ENCODE measurements at regions not wholly inside any gene's neighbourhood (a gene's known extent, or its start where the extent isn't known, plus 50 kb on each side); places are given as distances from the start of the nearest gene placed in this dataset.

DNA sequence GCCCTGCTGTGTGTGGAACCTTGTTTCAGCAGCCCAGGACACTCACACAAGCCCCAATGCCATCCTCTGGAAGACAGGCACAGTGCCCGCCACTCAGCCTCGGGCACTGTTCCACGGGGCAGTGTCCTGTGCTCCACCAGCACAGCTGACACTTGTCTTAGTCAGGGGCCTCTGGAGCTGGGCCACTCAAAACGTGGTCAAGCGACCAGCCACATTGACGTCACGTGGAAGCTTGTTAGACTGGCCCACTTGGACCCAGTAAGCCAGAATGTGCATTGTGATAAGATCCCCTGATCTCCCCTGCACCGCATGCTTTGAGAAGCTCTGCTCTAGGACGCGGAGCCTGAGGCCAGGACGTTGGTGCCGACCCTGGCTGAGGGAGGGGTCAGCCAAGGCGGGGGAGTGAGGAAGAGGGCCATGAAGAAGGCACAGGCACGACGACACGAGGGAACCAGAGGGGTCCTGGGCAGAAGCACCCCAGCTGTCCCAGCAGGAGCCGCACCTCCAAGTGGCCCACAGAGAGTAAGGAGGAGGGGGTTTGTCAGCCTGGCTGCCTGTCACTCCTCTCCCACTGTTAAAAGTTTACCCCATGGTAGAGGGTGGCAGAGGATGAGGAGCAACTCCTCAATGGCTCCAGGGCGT, 64.6 kb downstream of the LINC01488 start:
- TF ChIP-seq SNAI2 (CRISPR knock-in tag; IDR thresholded peaks at IDR 0.05) (no peak), ZFP3 (CRISPR knock-in tag; IDR thresholded peaks at IDR 0.05) (no peak), ZC3H10 (CRISPR knock-in tag; IDR thresholded peaks at IDR 0.05) (no peak), TOX (CRISPR knock-in tag; IDR thresholded peaks at IDR 0.05; ENCODE audit: borderline replicate concordance) (no peak), ARNTL (CRISPR knock-in tag; IDR thresholded peaks at IDR 0.05; ENCODE audit: borderline replicate concordance, low read depth) (no peak), GLIS3 (CRISPR knock-in tag; IDR thresholded peaks at IDR 0.05) (no peak), CSDC2 (CRISPR knock-in tag; IDR thresholded peaks at IDR 0.05) (no peak), TSHZ2 (CRISPR knock-in tag; IDR thresholded peaks at IDR 0.05) (no peak), BACH2 (CRISPR knock-in tag; IDR thresholded peaks at IDR 0.05; ENCODE audit: borderline replicate concordance) (no peak), ZNF8 (CRISPR knock-in tag; IDR thresholded peaks at IDR 0.05) (no peak), POU6F1 (CRISPR knock-in tag; IDR thresholded peaks at IDR 0.05; ENCODE audit: borderline replicate concordance, low read depth) (no peak)
- TF ChIP-seq, protein P1, sequence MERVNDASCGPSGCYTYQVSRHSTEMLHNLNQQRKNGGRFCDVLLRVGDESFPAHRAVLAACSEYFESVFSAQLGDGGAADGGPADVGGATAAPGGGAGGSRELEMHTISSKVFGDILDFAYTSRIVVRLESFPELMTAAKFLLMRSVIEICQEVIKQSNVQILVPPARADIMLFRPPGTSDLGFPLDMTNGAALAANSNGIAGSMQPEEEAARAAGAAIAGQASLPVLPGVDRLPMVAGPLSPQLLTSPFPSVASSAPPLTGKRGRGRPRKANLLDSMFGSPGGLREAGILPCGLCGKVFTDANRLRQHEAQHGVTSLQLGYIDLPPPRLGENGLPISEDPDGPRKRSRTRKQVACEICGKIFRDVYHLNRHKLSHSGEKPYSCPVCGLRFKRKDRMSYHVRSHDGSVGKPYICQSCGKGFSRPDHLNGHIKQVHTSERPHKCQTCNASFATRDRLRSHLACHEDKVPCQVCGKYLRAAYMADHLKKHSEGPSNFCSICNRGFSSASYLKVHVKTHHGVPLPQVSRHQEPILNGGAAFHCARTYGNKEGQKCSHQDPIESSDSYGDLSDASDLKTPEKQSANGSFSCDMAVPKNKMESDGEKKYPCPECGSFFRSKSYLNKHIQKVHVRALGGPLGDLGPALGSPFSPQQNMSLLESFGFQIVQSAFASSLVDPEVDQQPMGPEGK (CRISPR knock-in tag; IDR thresholded peaks at IDR 0.05; ENCODE audit: borderline replicate concordance), result no peak
- TF ChIP-seq, protein P2, sequence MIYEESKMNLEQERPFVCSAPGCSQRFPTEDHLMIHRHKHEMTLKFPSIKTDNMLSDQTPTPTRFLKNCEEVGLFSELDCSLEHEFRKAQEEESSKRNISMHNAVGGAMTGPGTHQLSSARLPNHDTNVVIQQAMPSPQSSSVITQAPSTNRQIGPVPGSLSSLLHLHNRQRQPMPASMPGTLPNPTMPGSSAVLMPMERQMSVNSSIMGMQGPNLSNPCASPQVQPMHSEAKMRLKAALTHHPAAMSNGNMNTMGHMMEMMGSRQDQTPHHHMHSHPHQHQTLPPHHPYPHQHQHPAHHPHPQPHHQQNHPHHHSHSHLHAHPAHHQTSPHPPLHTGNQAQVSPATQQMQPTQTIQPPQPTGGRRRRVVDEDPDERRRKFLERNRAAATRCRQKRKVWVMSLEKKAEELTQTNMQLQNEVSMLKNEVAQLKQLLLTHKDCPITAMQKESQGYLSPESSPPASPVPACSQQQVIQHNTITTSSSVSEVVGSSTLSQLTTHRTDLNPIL (CRISPR knock-in tag; IDR thresholded peaks at IDR 0.05; ENCODE audit: low read depth), result no peak
- no peak for ATAC-seq

- TF ChIP-seq, protein P1 (CRISPR knock-in tag; IDR thresholded peaks at IDR 0.05; ENCODE audit: borderline replicate concordance), result no peak
- TF ChIP-seq ZNF565 (CRISPR knock-in tag; conservative IDR thresholded peaks at IDR 0.05; ENCODE audit: low read depth) (no peak), ISL1 (CRISPR knock-in tag; IDR thresholded peaks at IDR 0.05) (no peak), SNAI2 (CRISPR knock-in tag; IDR thresholded peaks at IDR 0.05) (no peak), ZFP30 (CRISPR knock-in tag; IDR thresholded peaks at IDR 0.05) (no peak), BACH2 (CRISPR knock-in tag; IDR thresholded peaks at IDR 0.05; ENCODE audit: borderline replicate concordance) (no peak), ZC3H10 (CRISPR knock-in tag; IDR thresholded peaks at IDR 0.05) (no peak), ZFP3 (CRISPR knock-in tag; IDR thresholded peaks at IDR 0.05) (no peak), TOX (CRISPR knock-in tag; IDR thresholded peaks at IDR 0.05; ENCODE audit: borderline replicate concordance) (no peak), ARNTL (CRISPR knock-in tag; IDR thresholded peaks at IDR 0.05; ENCODE audit: borderline replicate concordance, low read depth) (no peak), RARB (CRISPR knock-in tag; IDR thresholded peaks at IDR 0.05) (no peak), TCF4 (CRISPR knock-in tag; IDR thresholded peaks at IDR 0.05; ENCODE audit: borderline replicate concordance) (no peak)
- TF ChIP-seq, protein P3, sequence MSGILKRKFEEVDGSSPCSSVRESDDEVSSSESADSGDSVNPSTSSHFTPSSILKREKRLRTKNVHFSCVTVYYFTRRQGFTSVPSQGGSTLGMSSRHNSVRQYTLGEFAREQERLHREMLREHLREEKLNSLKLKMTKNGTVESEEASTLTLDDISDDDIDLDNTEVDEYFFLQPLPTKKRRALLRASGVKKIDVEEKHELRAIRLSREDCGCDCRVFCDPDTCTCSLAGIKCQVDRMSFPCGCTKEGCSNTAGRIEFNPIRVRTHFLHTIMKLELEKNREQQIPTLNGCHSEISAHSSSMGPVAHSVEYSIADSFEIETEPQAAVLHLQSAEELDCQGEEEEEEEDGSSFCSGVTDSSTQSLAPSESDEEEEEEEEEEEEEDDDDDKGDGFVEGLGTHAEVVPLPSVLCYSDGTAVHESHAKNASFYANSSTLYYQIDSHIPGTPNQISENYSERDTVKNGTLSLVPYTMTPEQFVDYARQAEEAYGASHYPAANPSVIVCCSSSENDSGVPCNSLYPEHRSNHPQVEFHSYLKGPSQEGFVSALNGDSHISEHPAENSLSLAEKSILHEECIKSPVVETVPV (CRISPR knock-in tag; IDR thresholded peaks at IDR 0.05), result no peak
- ATAC-seq, result no peak
Observed at GRCh38 chr11:69546735-69547370, 65.4 kb downstream of the LINC01488 start.

All from SK-N-SH treated with all-trans-retinoic acid at 6 μM for 48 hours (cell line).